ENCODE measurements at regions not wholly inside any gene's neighbourhood (a gene's known extent, or its start where the extent isn't known, plus 50 kb on each side); places are given as distances from the start of the nearest gene placed in this dataset.

DNA sequence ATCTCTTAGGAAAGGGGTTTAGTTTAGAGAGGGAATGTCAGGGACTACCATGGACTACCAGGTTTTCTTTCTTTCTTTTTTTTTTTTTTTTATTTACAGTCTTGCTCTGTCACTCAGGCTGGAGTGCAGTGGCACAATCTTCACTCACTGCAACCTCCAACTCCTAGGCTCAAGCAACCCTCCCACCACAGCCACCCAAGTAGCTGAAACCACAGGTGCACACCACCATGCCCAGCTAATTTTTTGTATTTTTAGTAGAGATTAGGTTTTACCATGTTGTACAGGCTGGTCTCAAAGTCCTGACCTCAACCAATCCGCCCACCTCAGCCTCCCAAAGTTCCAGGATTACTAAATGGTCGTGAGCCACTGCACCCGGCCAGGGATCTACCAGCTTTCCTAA lies 572.7 kb downstream of the CAAP1 start:
- intact Hi-C loops (cut with DNase I) = no loop called here
- H3K27ac ChIP-seq = no peak overlapping the region
- no peak for DNase-seq
- no peaks in the 10 kb centered on the region for H3K9me3 ChIP-seq
- TF ChIP-seq CTCF (IDR thresholded peaks at IDR 0.05) (no peak), POLR2A (IDR thresholded peaks at IDR 0.05) (no peak), EP300 (IDR thresholded peaks at IDR 0.05) (no peak)
- H3K36me3 ChIP-seq = no peaks in the 10 kb centered on the region
- 86 to 89% (median 88%) methylated on average over 3 of the region's 3 CpGs for WGBS, 3 donors
- no peaks in the 10 kb centered on the region for H3K27me3 ChIP-seq
- H3K4me1 ChIP-seq (ENCODE audit: insufficient read depth) = no peaks in the 10 kb centered on the region
- H3K4me3 ChIP-seq = no peak overlapping the region

DNA sequence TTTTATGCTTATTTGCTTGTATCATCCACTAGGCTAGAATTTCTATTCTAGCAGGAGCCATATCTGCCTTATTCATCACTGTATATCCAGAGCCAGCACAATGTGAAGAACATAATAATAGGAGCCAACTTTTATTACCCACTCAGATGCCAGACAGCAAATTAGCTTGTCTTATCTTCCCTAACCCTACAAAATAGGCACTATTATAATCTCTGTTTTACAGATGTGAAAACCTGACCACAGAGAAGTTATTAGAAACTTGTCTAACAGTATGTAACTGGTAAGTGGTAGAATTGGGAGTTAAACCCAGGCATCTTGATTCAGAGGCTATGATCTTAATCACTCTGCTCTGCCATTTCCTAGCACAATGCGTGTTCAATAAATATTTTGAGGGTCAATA lies 579.5 kb downstream of the CAAP1 start:
- no peak for TF ChIP-seq POLR2A (IDR thresholded peaks at IDR 0.05)
- TF ChIP-seq EP300 (IDR thresholded peaks at IDR 0.05) = no peak
- TF ChIP-seq CTCF (IDR thresholded peaks at IDR 0.05) = no peak

GRCh38 chr9:26311463-26311995 lies 581.1 kb downstream of the CAAP1 start:
- H3K27ac ChIP-seq = no peak overlapping the region
- no peaks in the 10 kb centered on the region for H3K27me3 ChIP-seq
- 79 to 87% (median 83%) methylated on average over 2 of the region's 2 CpGs for WGBS, 3 donors
- no peaks in the 10 kb centered on the region for H3K4me1 ChIP-seq (ENCODE audit: insufficient read depth)
- no peaks in the 10 kb centered on the region for H3K36me3 ChIP-seq
- intact Hi-C loops (cut with DNase I) = no loop called here
- H3K4me3 ChIP-seq = no peak overlapping the region
- no peaks in the 10 kb centered on the region for H3K9me3 ChIP-seq
- TF ChIP-seq EP300 (IDR thresholded peaks at IDR 0.05) = no peak
- TF ChIP-seq POLR2A (IDR thresholded peaks at IDR 0.05) = no peak
- no peak for TF ChIP-seq CTCF (IDR thresholded peaks at IDR 0.05)
- no peak for DNase-seq

More for the DNA sequence above, 579.5 kb downstream of the CAAP1 start:
- intact Hi-C loops (cut with DNase I) = no loop called here
- Histone ChIP-seq H3K27ac (no peak overlapping the region), H3K36me3 (no peaks in the 10 kb centered on the region), H3K27me3 (no peaks in the 10 kb centered on the region), H3K9me3 (no peaks in the 10 kb centered on the region), H3K4me3 (no peak overlapping the region), H3K4me1 (ENCODE audit: insufficient read depth) (no peaks in the 10 kb centered on the region)
- WGBS, 3 donors = 85 to 86% (median 86%) methylated on average over 1 of the region's 1 CpG
- no peak for DNase-seq

DNA sequence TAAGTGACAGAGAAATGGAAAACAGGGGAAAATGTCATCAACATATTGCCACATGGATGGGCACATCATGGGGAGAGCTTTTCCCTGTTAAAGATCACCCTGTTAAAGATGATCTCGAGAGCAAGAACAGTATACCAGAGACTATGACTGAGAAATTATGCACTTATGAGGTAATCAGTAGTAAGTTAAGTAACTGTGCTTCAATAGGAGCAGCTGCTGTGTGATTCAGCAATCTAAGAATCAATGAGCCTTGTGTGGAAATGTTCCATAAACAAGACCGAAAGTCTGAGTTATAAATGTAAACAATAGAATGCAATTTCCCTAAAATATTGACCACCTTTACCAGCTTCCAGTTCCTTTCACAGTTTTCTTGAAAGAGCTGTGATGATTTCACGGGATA lies 582.3 kb downstream of the CAAP1 start:
- Histone ChIP-seq H3K4me3 (no peak overlapping the region), H3K4me1 (ENCODE audit: insufficient read depth) (no peaks in the 10 kb centered on the region), H3K9me3 (no peaks in the 10 kb centered on the region), H3K27me3 (no peaks in the 10 kb centered on the region), H3K36me3 (no peaks in the 10 kb centered on the region), H3K27ac (no peak overlapping the region)
- no peak for DNase-seq
- TF ChIP-seq CTCF (IDR thresholded peaks at IDR 0.05) (no peak), POLR2A (IDR thresholded peaks at IDR 0.05) (no peak), EP300 (IDR thresholded peaks at IDR 0.05) (no peak)
- intact Hi-C loops (cut with DNase I) = no loop called here
- 39 to 73% (median 42%) methylated on average over 3 of the region's 3 CpGs for WGBS, 3 donors
